B cell (primary cell): ENCODE measurements at regions not wholly inside any gene's neighbourhood (a gene's known extent, or its start where the extent isn't known, plus 50 kb on each side); places are given as distances from the start of the nearest gene placed in this dataset.

Source experiments
- ATAC-seq: fragments of 200-7000 bp; cut with Tn5 transposase; one replicate; pipeline ENCODE4 v1.10.0; 2021; ENCODE audit warnings: low read depth, mild to moderate bottlenecking, moderate number of reproducible peaks, moderate library complexity
- CTCF ChIA-PET: fragments of 350-600 bp; sonication (Branson Sonifier 250); formaldehyde crosslinking; loops from one replicate; lab custom pipeline; 2021; ENCODE audit warnings: antibody characterized with exemption, inconsistent platforms; lab: Charles Lee
- POLR2A ChIA-PET: fragments of 350-600 bp; sonication (Branson Sonifier 250); formaldehyde crosslinking; loops from one replicate; lab custom pipeline; 2021; ENCODE audit warnings: antibody characterized with exemption; lab: Charles Lee
- DNase-seq: peaks from one replicate; pipeline ENCODE4 v3.0.0; 2013
- H2AFZ ChIP-seq: 2 replicates; pipeline ENCODE4 v1.6.1; 2012; ENCODE audit warnings: mild to moderate bottlenecking, low read depth, low read length; ENCODE audit not compliant: insufficient read depth, poor library complexity, severe bottlenecking
- H3K27ac ChIP-seq, 2 donors: 1 replicate in 1 of 2; 2 replicates in 1 of 2; pipeline ENCODE4 v1.5.1; 2012 to 2013; ENCODE audit warnings: low read length in 2 of 2, mild to moderate bottlenecking in 2 of 2, moderate library complexity in 1 of 2
- H3K27me3 ChIP-seq, 4 experiments: fragments of 200-600 bp in 1 of 4; sonication (generic) in 1 of 4; replicated peaks in 1 of 4; 1 replicate in 2 of 4; 2 replicates in 2 of 4; pipeline versions ENCODE4 v1.6.1 to v1.7.0; 2013 to 2016; ENCODE audit warnings: low read length in 3 of 4, mild to moderate bottlenecking in 2 of 4, mixed read lengths in 1 of 4, moderate library complexity in 1 of 4; ENCODE audit not compliant: insufficient read depth in 4 of 4, control insufficient read depth in 3 of 4; ENCODE audit errors: control extremely low read depth in 1 of 4
- H3K36me3 ChIP-seq, 2 experiments: replicated peaks in 1 of 2; 1 replicate in 1 of 2; 2 replicates in 1 of 2; pipeline versions ENCODE4 v1.6.1 to v1.7.1; 2013; ENCODE audit warnings: low read length in 1 of 2; ENCODE audit not compliant: insufficient read depth in 2 of 2, control insufficient read depth in 1 of 2; ENCODE audit errors: control extremely low read depth in 1 of 2, extremely low read depth in 1 of 2
- H3K4me1 ChIP-seq, 2 donors: fragments of 200-600 bp in 1 of 2; sonication (generic) in 1 of 2; 1 replicate in 1 of 2; 2 replicates in 1 of 2; pipeline versions ENCODE4 v1.5.1 to v1.6.1; 2013 to 2017; ENCODE audit warnings: low read length in 2 of 2; ENCODE audit not compliant: control insufficient read depth in 2 of 2, insufficient read depth in 2 of 2
- H3K4me2 ChIP-seq: replicated peaks from 2 replicates; pipeline ENCODE3; 2012; ENCODE audit warnings: mild to moderate bottlenecking, low read depth, low read length; ENCODE audit not compliant: poor library complexity, severe bottlenecking
- H3K4me3 ChIP-seq, 5 experiments: fragments of 200-600 bp in 1 of 5; sonication (generic) in 1 of 5; 1 replicate in 3 of 5; 2 replicates in 2 of 5; pipeline versions ENCODE4 v1.5.1 to v1.7.0; 2011 to 2016; ENCODE audit warnings: low read length in 4 of 5, mild to moderate bottlenecking in 4 of 5, low read depth in 2 of 5, control low read depth in 1 of 5, moderate library complexity in 1 of 5; ENCODE audit not compliant: insufficient read depth in 1 of 5; ENCODE audit errors: control extremely low read depth in 1 of 5, extremely low read depth in 1 of 5
- H3K79me2 ChIP-seq: fragments of 200-600 bp; sonication (generic); one replicate; pipeline ENCODE4 v1.6.0; 2016; ENCODE audit warnings: low read length; ENCODE audit not compliant: control insufficient read depth, insufficient read depth
- H3K9ac ChIP-seq: fragments of 200-600 bp; sonication (generic); 2 replicates; pipeline ENCODE4 v1.6.1; 2017; ENCODE audit warnings: mild to moderate bottlenecking, low read length, moderate library complexity
- H3K9me3 ChIP-seq, 3 donors: one replicate each; pipeline versions ENCODE4 v1.6.1 to v1.7.1; 2013; ENCODE audit warnings: low read length in 2 of 3; ENCODE audit not compliant: control insufficient read depth in 2 of 3, insufficient read depth in 1 of 3; ENCODE audit errors: control extremely low read depth in 1 of 3
- H4K20me1 ChIP-seq: 2 replicates; pipeline ENCODE4 v1.6.0; 2012; ENCODE audit warnings: mild to moderate bottlenecking, low read length; ENCODE audit not compliant: insufficient read depth, control insufficient read depth, poor library complexity, severe bottlenecking
- H3K27ac Mint-ChIP-seq: one replicate; pipeline ENCODE4 v1.8.0; 2021; ENCODE audit warnings: mixed read lengths
- H3K27me3 Mint-ChIP-seq: one replicate; pipeline ENCODE4 v1.8.0; 2021; ENCODE audit warnings: mixed read lengths
- H3K4me1 Mint-ChIP-seq: one replicate; pipeline ENCODE4 v1.8.0; 2021; ENCODE audit warnings: mixed read lengths
- H3K4me3 Mint-ChIP-seq: one replicate; pipeline ENCODE4 v1.8.0; 2021; ENCODE audit warnings: mixed read lengths
- H3K9me3 Mint-ChIP-seq: one replicate; pipeline ENCODE4 v1.8.0; 2022; ENCODE audit warnings: mixed read lengths; ENCODE audit not compliant: insufficient read depth
- EZH2 ChIP-seq: IDR thresholded peaks from 2 replicates; pipeline ENCODE4 v1.6.1; 2012; ENCODE audit warnings: borderline replicate concordance, low read depth, mild to moderate bottlenecking, moderate library complexity, low read length; ENCODE audit not compliant: insufficient read depth, poor library complexity, severe bottlenecking
- WGBS: methylation state at CpG from one replicate; pipeline ENCODE4 v1.1.5; 2013; ENCODE audit warnings: missing lambda C conversion rate; ENCODE audit not compliant: insufficient coverage; 5-methylcytosine and 5-hydroxymethylcytosine counted together
- intact Hi-C: fragments of 100-400 bp; cut with micrococcal nuclease; formaldehyde crosslinking; loops from one replicate; pipeline ENCODE4 v1.10.0; 2022
- TF ChIP-seq, protein P1 (sequence below): fragments of 200-600 bp; IDR thresholded peaks from one replicate; pipeline ENCODE4 v1.8.0; 2022; ENCODE audit warnings: antibody characterized with exemption, mild to moderate bottlenecking

DNA sequence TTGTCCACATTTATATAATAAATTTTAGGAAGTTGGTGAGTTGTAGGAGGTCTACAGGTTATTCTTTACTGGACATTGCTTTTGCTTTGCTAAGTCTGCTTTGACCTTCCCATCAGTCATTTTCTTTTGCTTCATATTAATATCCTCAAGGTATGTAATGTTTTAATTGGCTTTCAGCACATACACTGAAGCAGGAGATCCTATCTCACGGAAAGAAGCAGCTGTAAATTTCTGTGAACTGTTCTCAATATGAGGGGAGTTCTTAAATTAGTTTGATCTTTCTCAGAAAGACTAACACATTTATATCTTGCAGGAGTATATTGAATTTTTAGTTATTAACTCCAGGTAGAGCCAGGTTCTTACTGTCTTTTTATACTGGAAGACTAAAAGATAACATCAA is 856.5 kb downstream of the GATA3 start:
- no peaks in the 10 kb centered on the region for H3K9me3 ChIP-seq
- H3K4me1 Mint-ChIP-seq = no peaks in the 10 kb centered on the region
- intact Hi-C loops = no loop called here
- TF ChIP-seq, protein P1, sequence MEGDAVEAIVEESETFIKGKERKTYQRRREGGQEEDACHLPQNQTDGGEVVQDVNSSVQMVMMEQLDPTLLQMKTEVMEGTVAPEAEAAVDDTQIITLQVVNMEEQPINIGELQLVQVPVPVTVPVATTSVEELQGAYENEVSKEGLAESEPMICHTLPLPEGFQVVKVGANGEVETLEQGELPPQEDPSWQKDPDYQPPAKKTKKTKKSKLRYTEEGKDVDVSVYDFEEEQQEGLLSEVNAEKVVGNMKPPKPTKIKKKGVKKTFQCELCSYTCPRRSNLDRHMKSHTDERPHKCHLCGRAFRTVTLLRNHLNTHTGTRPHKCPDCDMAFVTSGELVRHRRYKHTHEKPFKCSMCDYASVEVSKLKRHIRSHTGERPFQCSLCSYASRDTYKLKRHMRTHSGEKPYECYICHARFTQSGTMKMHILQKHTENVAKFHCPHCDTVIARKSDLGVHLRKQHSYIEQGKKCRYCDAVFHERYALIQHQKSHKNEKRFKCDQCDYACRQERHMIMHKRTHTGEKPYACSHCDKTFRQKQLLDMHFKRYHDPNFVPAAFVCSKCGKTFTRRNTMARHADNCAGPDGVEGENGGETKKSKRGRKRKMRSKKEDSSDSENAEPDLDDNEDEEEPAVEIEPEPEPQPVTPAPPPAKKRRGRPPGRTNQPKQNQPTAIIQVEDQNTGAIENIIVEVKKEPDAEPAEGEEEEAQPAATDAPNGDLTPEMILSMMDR = no peak
- TF ChIP-seq EZH2 = no peak
- no peak overlapping the region for H3K4me3 ChIP-seq
- no peaks in the 10 kb centered on the region for H3K36me3 ChIP-seq
- POLR2A ChIA-PET = no interaction called here
- H3K4me3 Mint-ChIP-seq = no peak overlapping the region
- no peaks in the 10 kb centered on the region for H3K4me1 ChIP-seq
- no peaks in the 10 kb centered on the region for H3K79me2 ChIP-seq
- H3K9me3 Mint-ChIP-seq = no peaks in the 10 kb centered on the region
- H3K4me2 ChIP-seq = no peak overlapping the region
- H3K27ac Mint-ChIP-seq = no peak overlapping the region
- H2AFZ ChIP-seq = no peak overlapping the region
- H3K27me3 ChIP-seq = no peaks in the 10 kb centered on the region
- DNase-seq = no peak
- H4K20me1 ChIP-seq = no peaks in the 10 kb centered on the region
- no CpG with 5 or more reads among the region's 1 CpG for WGBS
- no peaks in the 10 kb centered on the region for H3K27me3 Mint-ChIP-seq
- H3K27ac ChIP-seq = no peak overlapping the region
- H3K9ac ChIP-seq = no peak overlapping the region
- no peak for ATAC-seq
- CTCF ChIA-PET = no interaction called here

DNA sequence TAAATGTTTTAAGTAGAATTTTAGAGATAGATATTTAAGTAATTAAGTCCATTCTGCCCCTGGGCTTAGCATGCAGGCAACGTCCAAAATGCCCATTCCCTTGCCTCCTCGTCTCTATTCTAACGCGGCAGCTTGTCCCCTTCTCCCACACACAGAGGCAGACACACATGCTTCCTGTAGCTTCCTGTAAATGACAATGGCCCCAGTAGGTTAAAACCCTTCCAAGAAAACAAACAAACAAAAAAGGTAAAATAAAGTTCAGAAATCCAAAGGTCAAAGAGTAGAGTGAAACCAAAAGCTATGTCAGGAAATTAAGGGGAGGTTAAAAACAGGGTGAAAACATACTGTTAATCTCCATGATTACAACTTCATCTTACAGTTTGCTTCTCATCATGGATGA is 857.6 kb downstream of the GATA3 start:
- CTCF ChIA-PET = no interaction called here
- DNase-seq = no peak
- H3K4me3 Mint-ChIP-seq = no peak overlapping the region
- no peaks in the 10 kb centered on the region for H3K9me3 Mint-ChIP-seq
- no peaks in the 10 kb centered on the region for H3K36me3 ChIP-seq
- no peak overlapping the region for H3K27ac Mint-ChIP-seq
- H3K9ac ChIP-seq = no peak overlapping the region
- H3K27me3 ChIP-seq = no peaks in the 10 kb centered on the region
- no peak overlapping the region for H3K4me3 ChIP-seq
- 95% methylated on average over 4 of the region's 4 CpGs for WGBS
- no peaks in the 10 kb centered on the region for H3K9me3 ChIP-seq
- no peak overlapping the region for H3K27ac ChIP-seq
- no peak overlapping the region for H2AFZ ChIP-seq
- intact Hi-C loops = no loop called here
- POLR2A ChIA-PET = no interaction called here
- H3K4me1 Mint-ChIP-seq = no peaks in the 10 kb centered on the region
- H3K27me3 Mint-ChIP-seq = no peaks in the 10 kb centered on the region
- no peak for ATAC-seq
- H4K20me1 ChIP-seq = no peaks in the 10 kb centered on the region
- H3K79me2 ChIP-seq = no peaks in the 10 kb centered on the region
- H3K4me2 ChIP-seq = no peak overlapping the region
- H3K4me1 ChIP-seq = no peaks in the 10 kb centered on the region
- TF ChIP-seq, protein P1 = no peak
- no peak for TF ChIP-seq EZH2
